ENCODE measurements at regions not wholly inside any gene's neighbourhood (a gene's known extent, or its start where the extent isn't known, plus 50 kb on each side); places are given as distances from the start of the nearest gene placed in this dataset.

GRCh38 chr1:17893891-17894631 lies 138.9 kb downstream of the ACTL8 start:
- TF ChIP-seq CTCF (IDR thresholded peaks at IDR 0.05; ENCODE audit: low read length) (no peak), EZH2 (IDR thresholded peaks at IDR 0.05; ENCODE audit: borderline replicate concordance, low read length) (no peak)

Data from OCI-LY1 (cell line).